Esophagus squamous epithelium (tissue), 4 donors: ENCODE measurements at regions not wholly inside any gene's neighbourhood (a gene's known extent, or its start where the extent isn't known, plus 50 kb on each side); places are given as distances from the start of the nearest gene placed in this dataset.

Source experiments
- POLR2A ChIP-seq, 4 donors: fragments of 450-650 bp; IDR thresholded peaks; one replicate each; pipeline ENCODE4 v1.6.1; 2017; ENCODE audit warnings: antibody characterized with exemption in 4 of 4, mild to moderate bottlenecking in 4 of 4, moderate library complexity in 3 of 4
- TF ChIP-seq, protein P1 (sequence below), 6 experiments: fragments of 450-650 bp in 4 of 6; fragments of 200-600 bp in 2 of 6; sonication (generic) in 2 of 6; IDR thresholded peaks; one replicate each; pipeline ENCODE4 v1.5.1; 2016 to 2019; ENCODE audit warnings: antibody characterized with exemption in 6 of 6, mild to moderate bottlenecking in 4 of 6, moderate library complexity in 4 of 6

DNA sequence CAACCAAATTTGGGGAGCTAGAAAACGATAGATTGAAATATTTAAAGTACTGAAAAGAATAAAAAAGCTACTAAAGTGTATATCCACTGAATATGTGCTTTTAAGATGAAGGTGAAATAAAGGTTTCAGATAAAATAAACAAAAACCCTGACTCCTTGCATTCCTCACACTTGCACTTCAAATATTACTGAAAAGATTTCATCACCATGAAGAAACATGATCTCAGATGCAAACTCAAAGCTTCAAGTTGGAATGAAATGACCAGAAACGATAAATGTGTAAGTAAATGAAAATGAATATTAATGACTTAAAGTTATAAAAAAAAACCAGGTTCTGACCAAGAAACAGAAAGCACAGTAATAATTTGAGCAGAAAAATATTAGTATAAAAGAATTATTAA, 1246.0 kb upstream of the ACVR2A start:
- TF ChIP-seq, protein P1, sequence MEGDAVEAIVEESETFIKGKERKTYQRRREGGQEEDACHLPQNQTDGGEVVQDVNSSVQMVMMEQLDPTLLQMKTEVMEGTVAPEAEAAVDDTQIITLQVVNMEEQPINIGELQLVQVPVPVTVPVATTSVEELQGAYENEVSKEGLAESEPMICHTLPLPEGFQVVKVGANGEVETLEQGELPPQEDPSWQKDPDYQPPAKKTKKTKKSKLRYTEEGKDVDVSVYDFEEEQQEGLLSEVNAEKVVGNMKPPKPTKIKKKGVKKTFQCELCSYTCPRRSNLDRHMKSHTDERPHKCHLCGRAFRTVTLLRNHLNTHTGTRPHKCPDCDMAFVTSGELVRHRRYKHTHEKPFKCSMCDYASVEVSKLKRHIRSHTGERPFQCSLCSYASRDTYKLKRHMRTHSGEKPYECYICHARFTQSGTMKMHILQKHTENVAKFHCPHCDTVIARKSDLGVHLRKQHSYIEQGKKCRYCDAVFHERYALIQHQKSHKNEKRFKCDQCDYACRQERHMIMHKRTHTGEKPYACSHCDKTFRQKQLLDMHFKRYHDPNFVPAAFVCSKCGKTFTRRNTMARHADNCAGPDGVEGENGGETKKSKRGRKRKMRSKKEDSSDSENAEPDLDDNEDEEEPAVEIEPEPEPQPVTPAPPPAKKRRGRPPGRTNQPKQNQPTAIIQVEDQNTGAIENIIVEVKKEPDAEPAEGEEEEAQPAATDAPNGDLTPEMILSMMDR (IDR thresholded peaks at IDR 0.05), result no peak
- TF ChIP-seq POLR2A (IDR thresholded peaks at IDR 0.05), result no peak
